HAP-1 (cell line): ENCODE measurements at regions not wholly inside any gene's neighbourhood (a gene's known extent, or its start where the extent isn't known, plus 50 kb on each side); places are given as distances from the start of the nearest gene placed in this dataset.

Source experiments
- DNase-seq, 2 experiments: peaks; one replicate each; pipeline ENCODE4 v3.0.0-alpha.2; 2016 to 2020; ENCODE audit warnings: low spot score in 2 of 2
- H3K27me3 ChIP-seq: fragments of 250-450 bp; sonication (Bioruptor Pico); 2 replicates; pipeline ENCODE4 v1.5.1; 2020; ENCODE audit warnings: low read depth, mild to moderate bottlenecking, moderate library complexity
- H3K36me3 ChIP-seq: fragments of 250-450 bp; sonication (Bioruptor Pico); replicated peaks from 2 replicates; pipeline ENCODE4 v1.5.1; 2020; ENCODE audit warnings: mild to moderate bottlenecking
- H3K4me1 ChIP-seq: fragments of 250-450 bp; sonication (Bioruptor Pico); 2 replicates; pipeline ENCODE4 v1.5.1; 2020; ENCODE audit warnings: mild to moderate bottlenecking
- H3K4me3 ChIP-seq: fragments of 250-450 bp; sonication (Bioruptor Pico); 2 replicates; pipeline ENCODE4 v1.5.1; 2020; ENCODE audit warnings: mild to moderate bottlenecking, moderate library complexity
- H3K9me3 ChIP-seq: fragments of 250-450 bp; sonication (Bioruptor Pico); 2 replicates; pipeline ENCODE4 v1.5.1; 2020; ENCODE audit warnings: mild to moderate bottlenecking, moderate library complexity
- in situ Hi-C: fragments of 300-500 bp; cut with MboI; formaldehyde crosslinking; loops from 3 replicates; pipeline ENCODE4 v1.14.3; 2020; ENCODE audit warnings: low sequenced_read_pairs, inconsistent platforms, mixed read lengths

GRCh38 chr5:2674456-2674855, 77.0 kb downstream of the IRX2 start:
- Histone ChIP-seq H3K36me3 (no peaks in the 10 kb centered on the region), H3K4me3 (no peak overlapping the region), H3K27me3 (no peaks in the 10 kb centered on the region), H3K9me3 (no peaks in the 10 kb centered on the region; the same call in 1 of the 2 replicates), H3K4me1 (no peaks in the 10 kb centered on the region)
- DNase-seq, result no peak
- in situ Hi-C loops, result no loop called here

GRCh38 chr5:2670940-2671339, 80.5 kb downstream of the IRX2 start:
- Histone ChIP-seq H3K36me3 (no peaks in the 10 kb centered on the region), H3K9me3 (no peaks in the 10 kb centered on the region), H3K4me1 (no peaks in the 10 kb centered on the region), H3K27me3 (no peaks in the 10 kb centered on the region), H3K4me3 (no peak overlapping the region)
- in situ Hi-C loops, result no loop called here
- DNase-seq, result peak in 1 of 2 experiments; percentile 11

- in situ Hi-C loops, result no loop called here
- H3K4me1 ChIP-seq, result no peaks in the 10 kb centered on the region
- no peaks in the 10 kb centered on the region for H3K27me3 ChIP-seq
- DNase-seq, result no peak
- no peaks in the 10 kb centered on the region for H3K9me3 ChIP-seq
- no peak overlapping the region for H3K4me3 ChIP-seq
- no peaks in the 10 kb centered on the region for H3K36me3 ChIP-seq
Measured at GRCh38 chr5:2669913-2670312, 81.6 kb downstream of the IRX2 start.

- Histone ChIP-seq H3K4me3 (no peak overlapping the region), H3K36me3 (no peaks in the 10 kb centered on the region), H3K27me3 (no peaks in the 10 kb centered on the region), H3K4me1 (no peaks in the 10 kb centered on the region), H3K9me3 (no peaks in the 10 kb centered on the region)
- in situ Hi-C loops, result no loop called here
- no peak for DNase-seq
Measured at GRCh38 chr5:2669259-2669658, 82.2 kb downstream of the IRX2 start.

GRCh38 chr5:2666081-2666480, 85.4 kb downstream of the IRX2 start:
- no peaks in the 10 kb centered on the region for H3K4me1 ChIP-seq
- H3K36me3 ChIP-seq, result no peaks in the 10 kb centered on the region
- no peak overlapping the region for H3K4me3 ChIP-seq
- no peaks in the 10 kb centered on the region for H3K9me3 ChIP-seq
- in situ Hi-C loops, result no loop called here
- H3K27me3 ChIP-seq, result no peaks in the 10 kb centered on the region
- no peak for DNase-seq

GRCh38 chr5:2663489-2663888, 88.0 kb downstream of the IRX2 start:
- no peaks in the 10 kb centered on the region for H3K36me3 ChIP-seq
- H3K4me3 ChIP-seq, result no peak overlapping the region
- H3K9me3 ChIP-seq, result no peaks in the 10 kb centered on the region
- DNase-seq, result no peak
- in situ Hi-C loops, result no loop called here
- H3K4me1 ChIP-seq, result no peaks in the 10 kb centered on the region
- H3K27me3 ChIP-seq, result no peaks in the 10 kb centered on the region

- no peak for DNase-seq
- no peak overlapping the region for H3K4me3 ChIP-seq
- H3K4me1 ChIP-seq, result no peaks in the 10 kb centered on the region
- H3K9me3 ChIP-seq, result no peaks in the 10 kb centered on the region
- H3K36me3 ChIP-seq, result no peaks in the 10 kb centered on the region
- no peaks in the 10 kb centered on the region for H3K27me3 ChIP-seq
- in situ Hi-C loops, result no loop called here
Measured at GRCh38 chr5:2660315-2660714, 91.2 kb downstream of the IRX2 start.

- Histone ChIP-seq H3K4me1 (no peaks in the 10 kb centered on the region), H3K4me3 (no peak overlapping the region), H3K9me3 (no peaks in the 10 kb centered on the region), H3K27me3 (no peaks in the 10 kb centered on the region), H3K36me3 (no peaks in the 10 kb centered on the region)
- in situ Hi-C loops, result no loop called here
- DNase-seq, result peak in 1 of 2 experiments; percentile 69
Measured at GRCh38 chr5:2658881-2659470, 92.5 kb downstream of the IRX2 start.

- Histone ChIP-seq H3K9me3 (no peaks in the 10 kb centered on the region), H3K27me3 (no peaks in the 10 kb centered on the region), H3K36me3 (no peaks in the 10 kb centered on the region), H3K4me3 (no peak overlapping the region), H3K4me1 (no peaks in the 10 kb centered on the region)
- no peak for DNase-seq
- in situ Hi-C loops, result no loop called here
Measured at GRCh38 chr5:2658447-2658846, 93.0 kb downstream of the IRX2 start.

GRCh38 chr5:2657151-2657550, 94.3 kb downstream of the IRX2 start:
- DNase-seq, result no peak
- Histone ChIP-seq H3K4me1 (no peaks in the 10 kb centered on the region), H3K4me3 (no peak overlapping the region), H3K9me3 (no peaks in the 10 kb centered on the region), H3K36me3 (no peaks in the 10 kb centered on the region), H3K27me3 (no peaks in the 10 kb centered on the region)
- in situ Hi-C loops, result no loop called here

GRCh38 chr5:2656206-2656605, 95.3 kb downstream of the IRX2 start:
- Histone ChIP-seq H3K36me3 (no peaks in the 10 kb centered on the region), H3K27me3 (no peaks in the 10 kb centered on the region), H3K4me3 (no peak overlapping the region), H3K4me1 (no peaks in the 10 kb centered on the region), H3K9me3 (no peaks in the 10 kb centered on the region)
- DNase-seq, result no peak
- in situ Hi-C loops, result no loop called here

GRCh38 chr5:2653991-2654390, 97.5 kb downstream of the IRX2 start:
- Histone ChIP-seq H3K4me3 (no peak overlapping the region), H3K36me3 (no peaks in the 10 kb centered on the region), H3K9me3 (no peaks in the 10 kb centered on the region), H3K27me3 (no peaks in the 10 kb centered on the region), H3K4me1 (no peaks in the 10 kb centered on the region)
- in situ Hi-C loops, result no loop called here
- no peak for DNase-seq

- in situ Hi-C loops, result no loop called here
- no peak overlapping the region for H3K4me3 ChIP-seq
- DNase-seq, result no peak
Measured at GRCh38 chr5:2651116-2651515, 100.4 kb downstream of the IRX2 start.

GRCh38 chr5:2642684-2643345, 108.7 kb downstream of the IRX2 start:
- no peaks in the 10 kb centered on the region for H3K4me1 ChIP-seq
- no peaks in the 10 kb centered on the region for H3K36me3 ChIP-seq
- H3K9me3 ChIP-seq, result no peaks in the 10 kb centered on the region
- in situ Hi-C loops, result no loop called here
- DNase-seq, result no peak
- H3K27me3 ChIP-seq, result no peaks in the 10 kb centered on the region
- no peak overlapping the region for H3K4me3 ChIP-seq

More at GRCh38 chr5:2651116-2651515, 100.4 kb downstream of the IRX2 start:
- Histone ChIP-seq H3K27me3 (no peaks in the 10 kb centered on the region), H3K9me3 (no peaks in the 10 kb centered on the region), H3K36me3 (no peaks in the 10 kb centered on the region), H3K4me1 (no peaks in the 10 kb centered on the region)

GRCh38 chr5:2640717-2641116, 110.8 kb downstream of the IRX2 start:
- in situ Hi-C loops, result no loop called here
- DNase-seq, result no peak
- H3K9me3 ChIP-seq, result no peaks in the 10 kb centered on the region
- no peak overlapping the region for H3K4me3 ChIP-seq
- H3K27me3 ChIP-seq, result no peaks in the 10 kb centered on the region
- no peaks in the 10 kb centered on the region for H3K4me1 ChIP-seq
- H3K36me3 ChIP-seq, result no peaks in the 10 kb centered on the region
